ENCODE measurements at regions not wholly inside any gene's neighbourhood (a gene's known extent, or its start where the extent isn't known, plus 50 kb on each side); places are given as distances from the start of the nearest gene placed in this dataset.

GRCh38 chr12:4145990-4146859, 127.3 kb upstream of the CCND2 start (continued):
- TF ChIP-seq RELB (IDR thresholded peaks at IDR 0.05; ENCODE audit: low read depth): peak; percentile 94
- no peak for TF ChIP-seq ASH2L (IDR thresholded peaks at IDR 0.05; ENCODE audit: borderline replicate concordance, low read depth)
- TF ChIP-seq SMARCA5 (IDR thresholded peaks at IDR 0.05): no peak; the same call in 1 of the 2 replicates
- TF ChIP-seq RELA (IDR thresholded peaks at IDR 0.05; ENCODE audit: borderline replicate concordance, partially characterized antibody): peak; percentile 86
- TF ChIP-seq RAD21 (IDR thresholded peaks at IDR 0.05; ENCODE audit: insufficient read depth, low read depth, low read length): no peak
- no peak for TF ChIP-seq MYC (IDR thresholded peaks at IDR 0.05; ENCODE audit: insufficient read depth, insufficient read length, insufficient replicate concordance, low read length, severe bottlenecking)
- TF ChIP-seq REST (IDR thresholded peaks at IDR 0.05; ENCODE audit: low read depth, low read length): no peak
- no peak for TF ChIP-seq SMC3 (IDR thresholded peaks at IDR 0.05; ENCODE audit: borderline replicate concordance, low read length)
- no peak for TF ChIP-seq ZBTB11 (CRISPR knock-in tag; IDR thresholded peaks at IDR 0.05)
- TF ChIP-seq SP1 (IDR thresholded peaks at IDR 0.05; ENCODE audit: low read depth, low read length): no peak
- TF ChIP-seq KLF5 (IDR thresholded peaks at IDR 0.05; ENCODE audit: partially characterized antibody): no peak
- TF ChIP-seq MAX (IDR thresholded peaks at IDR 0.05; ENCODE audit: low read depth, low read length): no peak
- TF ChIP-seq BCL11A (IDR thresholded peaks at IDR 0.05; ENCODE audit: low read depth, low read length): no peak
- TF ChIP-seq CTCF (IDR thresholded peaks at IDR 0.05 in 2 of 3, conservative IDR thresholded peaks at IDR 0.05 in 1 of 3; ENCODE audit: control insufficient read depth in 2 of 3, extremely low read depth in 1 of 3, insufficient read depth in 1 of 3, low read depth in 3 of 3, low read length in 3 of 3): no peak
- TF ChIP-seq SIX5 (IDR thresholded peaks at IDR 0.05; ENCODE audit: low read depth, low read length, severe bottlenecking): no peak
- TF ChIP-seq ZZZ3 (IDR thresholded peaks at IDR 0.05; ENCODE audit: control insufficient read depth, insufficient read length, low read depth): no peak
- TF ChIP-seq MTA2 (IDR thresholded peaks at IDR 0.05; ENCODE audit: low read depth): peak; percentile 37; the same call in 1 of the 2 replicates
- no peak for TF ChIP-seq IRF4 (IDR thresholded peaks at IDR 0.05; ENCODE audit: low read depth, low read length)
- peak; percentile 69 for TF ChIP-seq EED (IDR thresholded peaks at IDR 0.05; ENCODE audit: low read depth)
